Breast epithelium (tissue), 4 donors: ENCODE measurements at regions not wholly inside any gene's neighbourhood (a gene's known extent, or its start where the extent isn't known, plus 50 kb on each side); places are given as distances from the start of the nearest gene placed in this dataset.

Experiments used
- DNase-seq, 2 donors: peaks; one replicate each; pipeline ENCODE4 v3.0.0-alpha.2; 2019; ENCODE audit warnings: low spot score in 2 of 2
- H3K27ac ChIP-seq, 2 donors: fragments of 200-600 bp; sonication (generic) in 1 of 2; one replicate each; pipeline ENCODE4 v1.5.1; 2016 to 2019; ENCODE audit warnings: mild to moderate bottlenecking in 1 of 2
- H3K27me3 ChIP-seq, 2 donors: fragments of 200-600 bp; sonication (generic) in 1 of 2; one replicate each; pipeline versions ENCODE4 v1.5.1 to v1.6.0; 2017 to 2019; ENCODE audit warnings: control low read depth in 1 of 2, mild to moderate bottlenecking in 1 of 2
- H3K36me3 ChIP-seq: fragments of 200-600 bp; one replicate; pipeline ENCODE4 v1.5.1; 2019
- H3K4me1 ChIP-seq, 2 donors: fragments of 200-600 bp; sonication (generic); one replicate each; pipeline ENCODE4 v1.5.1; 2016 to 2019; ENCODE audit warnings: control low read depth in 1 of 2
- H3K4me3 ChIP-seq, 3 donors: fragments of 200-600 bp; sonication (generic); 1 replicate in 2 of 3; 2 replicates in 1 of 3; pipeline ENCODE4 v1.5.1; 2016 to 2019; ENCODE audit warnings: mild to moderate bottlenecking in 3 of 3, moderate library complexity in 2 of 3
- H3K9me3 ChIP-seq, 2 donors: fragments of 200-600 bp; sonication (generic) in 1 of 2; one replicate each; pipeline ENCODE4 v1.5.1; 2016 to 2019; ENCODE audit warnings: control low read depth in 1 of 2
- POLR2A ChIP-seq: fragments of 450-650 bp; IDR thresholded peaks from one replicate; pipeline ENCODE4 v1.6.1; 2016; ENCODE audit warnings: antibody characterized with exemption, mild to moderate bottlenecking, moderate library complexity
- POLR2AphosphoS5 ChIP-seq, 3 donors: sonication (generic); formaldehyde crosslinking; IDR thresholded peaks; one replicate each; pipeline ENCODE4 v1.6.1; 2017; ENCODE audit warnings: antibody characterized with exemption in 3 of 3
- intact Hi-C: fragments of 100-400 bp; cut with DNase I; formaldehyde crosslinking; loops from one replicate; pipeline ENCODE4 v1.15.1; 2023; ENCODE audit warnings: low total_unique reads
- TF ChIP-seq, protein P1 (sequence below), 3 donors: fragments of 450-650 bp; IDR thresholded peaks; one replicate each; pipeline ENCODE4 v1.5.1; 2016 to 2017; ENCODE audit warnings: antibody characterized with exemption in 3 of 3, mild to moderate bottlenecking in 3 of 3, moderate library complexity in 3 of 3

DNA sequence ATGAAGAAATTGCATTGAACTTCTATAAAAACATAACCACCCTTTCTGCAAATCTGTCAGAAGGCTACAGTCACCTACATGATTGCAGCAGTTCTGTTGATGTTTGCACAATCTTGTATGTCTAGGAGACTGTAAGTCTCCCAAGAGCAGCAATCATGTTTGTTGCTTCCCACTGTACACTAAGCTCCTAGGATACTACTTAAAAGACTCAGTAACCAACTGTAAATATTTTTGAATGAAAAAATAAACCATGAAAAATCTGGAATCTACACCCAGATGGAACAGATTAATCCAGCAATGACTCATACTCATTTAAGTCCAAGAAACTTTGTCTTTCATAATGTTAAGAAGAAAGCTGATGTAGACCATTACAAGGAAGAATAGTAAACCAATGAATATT lies 168.5 kb upstream of the ATXN1 start:
- H3K4me3 ChIP-seq, result no peak overlapping the region
- H3K27me3 ChIP-seq, result no peaks in the 10 kb centered on the region
- H3K27ac ChIP-seq, result no peak overlapping the region
- DNase-seq, result no peak
- no peaks in the 10 kb centered on the region for H3K9me3 ChIP-seq
- intact Hi-C loops, result no loop called here
- H3K4me1 ChIP-seq, result no peaks in the 10 kb centered on the region
- no peaks in the 10 kb centered on the region for H3K36me3 ChIP-seq
- TF ChIP-seq, protein P1, sequence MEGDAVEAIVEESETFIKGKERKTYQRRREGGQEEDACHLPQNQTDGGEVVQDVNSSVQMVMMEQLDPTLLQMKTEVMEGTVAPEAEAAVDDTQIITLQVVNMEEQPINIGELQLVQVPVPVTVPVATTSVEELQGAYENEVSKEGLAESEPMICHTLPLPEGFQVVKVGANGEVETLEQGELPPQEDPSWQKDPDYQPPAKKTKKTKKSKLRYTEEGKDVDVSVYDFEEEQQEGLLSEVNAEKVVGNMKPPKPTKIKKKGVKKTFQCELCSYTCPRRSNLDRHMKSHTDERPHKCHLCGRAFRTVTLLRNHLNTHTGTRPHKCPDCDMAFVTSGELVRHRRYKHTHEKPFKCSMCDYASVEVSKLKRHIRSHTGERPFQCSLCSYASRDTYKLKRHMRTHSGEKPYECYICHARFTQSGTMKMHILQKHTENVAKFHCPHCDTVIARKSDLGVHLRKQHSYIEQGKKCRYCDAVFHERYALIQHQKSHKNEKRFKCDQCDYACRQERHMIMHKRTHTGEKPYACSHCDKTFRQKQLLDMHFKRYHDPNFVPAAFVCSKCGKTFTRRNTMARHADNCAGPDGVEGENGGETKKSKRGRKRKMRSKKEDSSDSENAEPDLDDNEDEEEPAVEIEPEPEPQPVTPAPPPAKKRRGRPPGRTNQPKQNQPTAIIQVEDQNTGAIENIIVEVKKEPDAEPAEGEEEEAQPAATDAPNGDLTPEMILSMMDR (IDR thresholded peaks at IDR 0.05), result no peak
- no peak for TF ChIP-seq POLR2A
- TF ChIP-seq POLR2AphosphoS5 (IDR thresholded peaks at IDR 0.05), result no peak

GRCh38 chr6:16928387-16928786 lies 167.1 kb upstream of the ATXN1 start:
- intact Hi-C loops, result no loop called here
- DNase-seq, result no peak
- no peak overlapping the region for H3K4me3 ChIP-seq
- H3K4me1 ChIP-seq, result no peaks in the 10 kb centered on the region
- H3K27ac ChIP-seq, result no peak overlapping the region
- H3K27me3 ChIP-seq, result no peaks in the 10 kb centered on the region
- no peaks in the 10 kb centered on the region for H3K9me3 ChIP-seq
- H3K36me3 ChIP-seq, result no peaks in the 10 kb centered on the region
- no peak for TF ChIP-seq POLR2A
- TF ChIP-seq, protein P1 (IDR thresholded peaks at IDR 0.05), result no peak
- TF ChIP-seq POLR2AphosphoS5 (IDR thresholded peaks at IDR 0.05), result no peak

DNA sequence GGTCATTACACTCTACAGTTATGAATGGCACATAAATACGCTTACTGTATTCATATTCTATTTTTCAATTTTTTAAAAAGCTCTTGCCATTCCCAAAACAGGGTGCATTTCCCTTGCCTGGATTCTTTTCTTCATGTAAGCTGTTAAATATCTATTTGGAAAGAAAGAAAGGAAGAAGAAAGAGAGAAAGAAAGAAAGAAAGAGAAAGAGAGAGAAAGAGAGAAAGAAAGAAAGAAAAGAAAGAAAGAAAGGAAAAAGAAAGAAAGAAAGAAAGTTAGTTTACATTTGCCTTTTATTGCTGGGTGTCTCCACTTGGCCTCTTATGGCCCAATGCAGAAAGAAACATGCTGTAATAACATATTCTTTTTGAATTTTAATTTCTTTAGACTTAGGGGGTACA lies 165.9 kb upstream of the ATXN1 start:
- H3K9me3 ChIP-seq, result no peaks in the 10 kb centered on the region
- no peak overlapping the region for H3K4me3 ChIP-seq
- no peak for DNase-seq
- intact Hi-C loops, result no loop called here
- no peaks in the 10 kb centered on the region for H3K27me3 ChIP-seq
- TF ChIP-seq POLR2AphosphoS5 (IDR thresholded peaks at IDR 0.05) (no peak), POLR2A (no peak)
- TF ChIP-seq, protein P1 (IDR thresholded peaks at IDR 0.05), result no peak
- no peaks in the 10 kb centered on the region for H3K4me1 ChIP-seq
- H3K27ac ChIP-seq, result no peak overlapping the region
- no peaks in the 10 kb centered on the region for H3K36me3 ChIP-seq

- no peaks in the 10 kb centered on the region for H3K9me3 ChIP-seq
- no peak overlapping the region for H3K27ac ChIP-seq
- H3K36me3 ChIP-seq, result no peaks in the 10 kb centered on the region
- no peak overlapping the region for H3K4me3 ChIP-seq
- no peak for DNase-seq
- H3K4me1 ChIP-seq, result no peaks in the 10 kb centered on the region
- no peaks in the 10 kb centered on the region for H3K27me3 ChIP-seq
- intact Hi-C loops, result no loop called here
- TF ChIP-seq, protein P1 (IDR thresholded peaks at IDR 0.05), result no peak
- TF ChIP-seq POLR2A (no peak), POLR2AphosphoS5 (IDR thresholded peaks at IDR 0.05) (no peak)
Measured at GRCh38 chr6:16925461-16925860, 164.2 kb upstream of the ATXN1 start.

DNA sequence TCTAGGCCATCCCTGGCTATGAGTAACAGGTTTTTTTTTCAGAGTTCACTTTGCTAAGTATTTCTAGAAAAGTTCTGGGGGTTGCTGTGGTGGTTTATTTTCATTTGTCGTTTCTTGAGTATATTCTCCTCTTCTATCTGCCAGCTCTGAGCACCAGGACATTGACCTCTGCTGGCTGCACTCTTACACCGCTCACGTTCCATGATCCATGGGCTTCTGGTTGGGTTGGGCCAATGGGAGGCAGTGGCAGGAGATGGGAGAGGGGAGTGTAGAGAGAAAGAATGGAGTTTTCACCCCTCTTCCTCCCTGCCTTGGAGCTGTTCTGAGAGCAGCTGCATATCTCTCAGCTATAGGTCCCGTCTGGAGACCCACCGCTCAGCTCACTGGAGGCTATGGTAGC lies 161.0 kb upstream of the ATXN1 start:
- Histone ChIP-seq H3K4me3 (no peak overlapping the region), H3K36me3 (no peaks in the 10 kb centered on the region), H3K9me3 (no peaks in the 10 kb centered on the region), H3K27ac (no peak overlapping the region), H3K4me1 (no peaks in the 10 kb centered on the region), H3K27me3 (no peaks in the 10 kb centered on the region)
- DNase-seq, result no peak
- intact Hi-C loops, result no loop called here
- TF ChIP-seq POLR2AphosphoS5 (IDR thresholded peaks at IDR 0.05) (no peak), POLR2A (no peak)
- TF ChIP-seq, protein P1 (IDR thresholded peaks at IDR 0.05), result no peak
